GM18909 (cell line): ENCODE measurements at regions not wholly inside any gene's neighbourhood (a gene's known extent, or its start where the extent isn't known, plus 50 kb on each side); places are given as distances from the start of the nearest gene placed in this dataset.
"Not testable (repeated sequence)": the region's sequence is repeated elsewhere in the genome, so short reads cannot be mapped to it uniquely, and the experiment has no call there.

Experiments
- ATAC-seq: cut with Tn5 transposase; IDR thresholded peaks from one replicate; pipeline ENCODE4 v1.9.1; 2021; ENCODE audit warnings: mild to moderate bottlenecking; ENCODE audit not compliant: unreplicated experiment, poor library complexity

- ATAC-seq: peak; percentile 66
Observed at GRCh38 chr12:124126950-124127655, 154.1 kb downstream of the ZNF664 start.

GRCh38 chr12:124129132-124129531 lies 156.1 kb downstream of the ZNF664 start:
- ATAC-seq: no peak

GRCh38 chr12:124130691-124131591 lies 157.9 kb downstream of the ZNF664 start:
- peak; percentile 70 for ATAC-seq

GRCh38 chr12:124131659-124132058 lies 158.6 kb downstream of the ZNF664 start:
- ATAC-seq: no peak

GRCh38 chr12:124132530-124132929 lies 159.5 kb downstream of the ZNF664 start:
- no peak for ATAC-seq

DNA sequence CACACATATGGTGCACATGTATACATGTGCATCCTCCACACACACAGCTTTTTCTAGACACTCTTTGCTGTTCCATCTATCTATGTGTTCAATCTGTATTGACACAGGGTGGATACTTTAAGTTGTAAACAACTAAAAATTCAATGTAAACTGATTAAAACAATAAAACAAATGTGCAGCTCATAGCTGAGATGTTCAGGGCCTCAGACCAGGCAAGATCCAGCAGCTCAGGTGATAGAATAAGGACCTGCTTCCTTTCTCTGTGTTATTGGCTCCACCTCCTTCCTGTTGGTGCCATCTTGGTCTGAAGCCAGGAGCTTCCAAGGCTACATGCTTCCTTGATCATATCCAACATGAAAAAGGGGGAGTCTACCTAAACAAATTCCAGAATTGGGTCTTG lies 158.1 kb upstream of the RFLNA start:
- ATAC-seq: no peak

DNA sequence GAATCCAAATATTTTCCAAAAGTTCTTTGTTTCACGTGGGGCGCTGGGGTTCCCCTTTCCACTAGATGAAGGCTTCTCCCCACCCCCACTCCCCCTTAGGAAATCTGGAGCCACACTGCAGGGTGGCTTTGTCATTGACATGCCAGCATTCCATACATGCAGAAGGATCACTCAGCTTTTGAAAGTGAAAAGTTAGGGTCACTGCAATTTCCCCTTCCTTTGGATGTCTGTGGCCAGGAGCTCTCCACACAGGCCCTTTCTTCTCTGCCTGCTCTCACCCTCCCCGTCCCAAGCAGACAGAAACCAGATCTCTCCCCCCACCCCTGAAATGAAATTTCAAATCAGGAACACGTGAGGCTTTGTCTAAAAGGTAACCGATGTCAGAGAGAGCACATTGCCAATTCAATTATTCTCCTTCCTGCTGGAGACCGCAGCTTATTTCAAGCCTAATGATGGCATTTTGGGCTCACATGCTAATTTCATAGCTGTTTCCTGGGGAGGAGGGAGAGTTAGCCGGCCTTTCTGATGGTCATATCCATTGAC lies 153.9 kb upstream of the RFLNA start:
- no peak for ATAC-seq

- not testable (repeated sequence) for ATAC-seq
Observed at GRCh38 chr12:124141611-124142010, 153.3 kb upstream of the RFLNA start.

DNA sequence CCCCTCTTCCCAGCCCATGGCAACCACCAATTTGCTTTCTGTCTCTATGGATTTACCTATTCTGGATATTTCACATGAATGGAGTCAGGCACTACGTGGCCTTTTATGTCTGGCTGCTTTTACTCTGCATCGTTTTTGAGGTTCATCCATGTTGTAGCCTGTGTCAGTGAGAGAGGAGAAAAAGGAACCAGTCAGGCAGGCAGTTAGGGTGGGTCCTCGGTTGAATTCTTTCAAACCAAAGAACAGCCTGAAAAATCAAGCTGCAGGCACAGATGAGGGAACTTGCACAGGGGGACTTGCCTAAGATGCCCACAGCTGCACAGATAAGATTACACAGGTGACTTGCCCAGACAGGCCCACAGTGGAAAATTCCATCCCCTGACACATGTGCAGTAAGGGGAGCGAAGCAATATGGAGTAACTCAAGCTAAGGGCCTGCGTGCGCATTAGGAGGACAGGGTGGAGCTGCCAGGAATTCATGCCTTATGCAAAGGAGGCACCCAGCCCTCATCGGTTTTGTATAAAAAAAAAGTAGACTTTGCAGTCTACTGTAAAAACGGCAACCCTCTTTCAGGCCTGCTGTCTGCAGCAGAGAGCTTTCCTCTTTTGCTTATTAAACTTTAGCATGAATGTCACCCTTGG lies 152.4 kb upstream of the RFLNA start:
- no peak for ATAC-seq

DNA sequence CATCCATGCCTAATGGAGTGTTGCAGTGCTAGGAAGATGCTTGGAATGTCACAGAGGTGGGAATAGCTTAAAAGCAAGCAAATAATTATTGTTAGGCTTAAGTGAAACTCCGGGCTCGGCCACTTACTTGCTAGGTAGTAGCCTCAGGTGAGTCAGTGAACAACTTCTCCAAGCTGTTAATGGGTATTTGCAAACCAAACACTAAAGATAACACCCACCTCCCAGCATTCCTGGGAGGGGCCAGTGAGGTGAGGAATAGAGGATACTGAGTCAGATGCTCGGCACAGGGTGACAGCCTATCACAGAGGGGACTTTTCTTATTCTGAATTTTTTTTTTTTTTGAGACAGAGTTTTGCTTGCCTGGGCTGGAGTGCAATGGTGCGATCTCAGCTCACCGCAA lies 151.2 kb upstream of the RFLNA start:
- ATAC-seq: no peak

DNA sequence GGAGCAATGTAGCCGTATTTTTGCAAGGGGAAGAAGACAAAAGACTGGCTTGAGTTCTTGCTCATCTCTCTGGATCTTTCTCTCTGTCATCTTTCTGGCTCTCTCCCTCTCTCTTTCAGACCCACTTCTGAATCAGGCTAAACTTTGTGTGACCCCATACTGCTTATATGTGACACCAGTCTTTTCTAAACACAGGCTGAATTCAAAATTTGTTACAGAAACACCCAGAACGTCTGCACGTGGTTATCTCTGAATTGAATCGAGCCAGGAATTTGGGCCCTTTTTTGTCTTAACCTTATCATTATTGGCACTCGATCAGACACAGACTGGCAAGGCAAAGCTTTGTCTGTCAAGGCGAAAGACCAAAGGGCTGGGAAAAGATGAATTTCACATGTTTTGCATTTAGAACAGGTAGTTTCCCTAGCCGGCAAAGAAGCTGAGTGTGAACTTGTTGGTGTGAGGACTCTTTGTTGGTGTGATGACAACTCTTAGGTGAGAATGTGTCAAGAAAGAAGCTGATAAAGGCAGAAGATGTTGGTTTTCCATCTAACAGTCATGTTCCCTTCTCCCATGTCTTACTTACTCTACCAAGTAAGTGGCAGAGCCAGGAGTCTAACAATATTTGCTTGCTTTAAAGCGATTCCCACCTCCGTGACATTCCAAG lies 150.2 kb upstream of the RFLNA start:
- ATAC-seq: no peak

DNA sequence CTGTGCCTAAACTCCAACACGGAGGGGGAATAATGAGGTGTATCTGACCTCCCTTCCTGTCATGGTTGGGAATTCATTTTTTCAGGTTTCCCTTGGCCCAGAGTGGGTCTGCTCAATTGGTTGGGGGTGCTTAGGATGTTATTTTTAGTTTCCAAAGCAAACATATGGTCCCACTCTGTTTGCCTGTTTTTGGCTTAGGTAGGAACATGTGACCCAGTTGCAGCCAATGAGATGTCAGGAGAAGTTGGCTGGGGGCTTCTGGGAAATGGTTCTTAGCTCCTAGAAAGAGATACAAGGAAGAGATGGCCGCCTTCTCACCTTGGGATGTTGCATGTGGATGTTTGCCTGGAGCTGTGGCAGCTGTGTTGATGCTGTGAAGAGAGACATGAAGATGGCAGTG lies 147.9 kb upstream of the RFLNA start:
- ATAC-seq: no peak

GRCh38 chr12:124147575-124147974 lies 147.3 kb upstream of the RFLNA start:
- ATAC-seq: peak; percentile 79

DNA sequence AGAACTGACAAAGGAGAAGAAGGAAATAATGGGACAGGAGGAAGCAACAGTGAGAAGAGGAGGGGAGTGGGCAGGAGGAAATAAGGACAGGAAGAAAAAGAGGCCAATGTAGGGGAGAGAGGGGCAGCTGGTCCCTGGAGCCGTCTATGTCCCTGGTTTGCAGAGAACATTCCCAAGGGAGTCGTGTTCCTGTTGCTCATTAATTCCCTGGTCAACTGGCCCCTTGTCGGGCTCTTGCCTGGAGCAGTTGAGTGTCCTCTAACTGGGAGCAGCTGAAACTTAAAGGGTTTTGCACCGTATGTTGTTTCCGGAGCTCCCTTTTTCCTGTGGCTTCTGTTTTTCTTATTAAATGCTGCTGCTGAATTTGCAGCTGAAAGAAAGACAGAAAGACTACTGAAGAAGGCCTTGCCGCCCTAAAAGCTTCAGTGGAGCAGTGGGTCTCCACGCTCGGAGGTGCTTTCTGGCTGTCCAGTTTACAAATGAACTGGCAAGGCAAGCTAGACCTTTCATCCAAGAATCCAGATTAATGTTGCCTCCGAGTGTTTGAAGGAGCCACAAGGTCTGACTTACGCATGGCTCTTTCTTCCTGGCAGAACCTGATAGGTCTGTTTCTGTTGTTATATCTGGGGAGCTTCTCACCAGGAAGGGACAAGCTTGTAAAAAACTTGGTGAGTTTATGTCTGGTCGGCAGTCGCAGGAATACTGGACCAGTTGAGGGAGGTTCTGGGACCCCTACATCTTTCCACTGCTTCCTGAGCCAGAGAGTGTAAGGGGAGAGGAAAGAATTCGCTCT lies 146.2 kb upstream of the RFLNA start:
- no peak for ATAC-seq

DNA sequence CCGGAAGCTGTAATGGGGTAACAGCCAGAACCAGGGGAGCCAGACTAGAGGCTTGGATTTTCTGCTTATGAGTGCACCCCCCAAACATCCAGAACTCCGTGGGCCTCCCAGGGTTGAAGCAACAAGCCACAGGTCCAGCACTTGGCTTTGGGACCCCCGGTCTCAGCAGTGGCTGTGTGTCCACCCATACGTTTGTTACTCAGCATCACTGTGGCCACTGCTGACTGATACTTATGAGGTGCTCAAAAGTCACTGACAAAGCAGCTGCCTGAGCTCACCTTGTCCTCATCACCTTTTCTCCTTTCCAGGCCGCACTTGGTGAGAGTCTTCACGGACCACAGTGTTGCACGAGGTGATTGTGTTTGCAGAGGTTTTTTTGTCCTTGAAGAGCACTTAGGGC lies 145.6 kb upstream of the RFLNA start:
- no peak for ATAC-seq

DNA sequence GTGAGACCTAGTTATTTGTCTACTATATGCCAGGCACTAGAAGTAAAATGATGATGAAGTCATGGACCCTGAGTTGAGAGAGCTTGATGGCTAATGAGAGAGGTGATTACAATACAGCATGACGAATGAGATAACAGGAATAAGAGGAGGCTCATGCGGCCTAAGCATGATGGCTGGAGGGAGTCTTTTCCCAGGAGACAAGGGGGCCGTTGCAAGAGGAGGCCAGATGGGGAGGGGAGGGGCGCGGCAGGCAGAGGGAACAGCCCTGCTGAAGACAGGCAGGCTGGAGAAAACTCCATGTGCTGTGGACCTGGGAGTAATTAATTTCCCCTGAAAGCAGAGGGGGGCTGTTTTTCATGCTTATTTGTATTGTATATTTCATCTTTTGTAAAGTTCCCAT lies 144.7 kb upstream of the RFLNA start:
- no peak for ATAC-seq

DNA sequence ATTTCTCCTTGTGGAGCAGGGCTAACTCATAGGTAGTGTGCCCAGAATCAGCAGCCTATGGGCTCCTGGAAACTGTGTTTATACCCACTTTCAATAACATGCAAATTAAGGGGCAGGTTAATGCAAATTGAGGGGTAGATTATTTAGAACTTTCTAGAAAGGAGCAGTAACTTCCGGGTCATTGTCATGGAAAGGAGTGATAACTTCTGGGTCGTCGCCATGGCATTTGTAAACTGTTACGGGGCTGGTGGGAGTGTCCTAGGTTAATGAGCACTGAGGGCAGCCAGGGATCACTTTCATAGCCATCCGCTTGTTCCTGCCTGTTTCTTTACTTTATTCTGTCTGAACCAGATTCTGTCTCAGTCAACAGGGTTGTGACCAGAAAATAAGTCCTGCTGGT lies 143.3 kb upstream of the RFLNA start:
- ATAC-seq: no peak

- ATAC-seq: no peak
Observed at GRCh38 chr12:124152731-124153130, 142.2 kb upstream of the RFLNA start.

- ATAC-seq: no peak
Observed at GRCh38 chr12:124153392-124153791, 141.5 kb upstream of the RFLNA start.

DNA sequence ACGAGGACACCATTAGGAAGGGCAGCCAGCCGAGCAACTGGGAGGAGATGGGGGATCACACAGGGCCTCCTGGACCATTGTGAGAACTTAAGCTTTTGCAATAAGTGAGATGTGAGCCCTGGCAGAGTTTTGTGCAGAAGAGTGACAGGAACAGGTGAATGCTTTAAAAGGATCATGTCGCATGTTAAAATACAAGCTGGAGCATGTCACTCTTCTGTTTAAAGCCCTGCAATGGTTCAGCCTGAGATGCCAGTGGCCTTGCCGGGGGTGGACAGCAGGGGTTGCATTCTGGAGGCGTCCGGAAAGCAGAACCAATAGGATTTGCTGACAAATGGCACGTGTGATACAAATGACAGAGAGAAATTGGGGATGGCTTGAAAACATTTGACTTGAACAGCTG lies 137.5 kb upstream of the RFLNA start:
- ATAC-seq: no peak
